ENCODE measurements at regions not wholly inside any gene's neighbourhood (a gene's known extent, or its start where the extent isn't known, plus 50 kb on each side); places are given as distances from the start of the nearest gene placed in this dataset.

GRCh38 chr11:119907878-119908572 lies 179.0 kb upstream of the NECTIN1 start:
- TF ChIP-seq EZH2 (IDR thresholded peaks at IDR 0.05; ENCODE audit: borderline replicate concordance, low read length) (no peak), CTCF (IDR thresholded peaks at IDR 0.05; ENCODE audit: low read length) (no peak)

Data from OCI-LY1 (cell line).